Amniotic epithelial cell (primary cell): ENCODE measurements at regions not wholly inside any gene's neighbourhood (a gene's known extent, or its start where the extent isn't known, plus 50 kb on each side); places are given as distances from the start of the nearest gene placed in this dataset.

Source experiments
- DNase-seq: peaks from one replicate; pipeline ENCODE4 v3.0.0-alpha.2; 2010; ENCODE audit warnings: low read depth

GRCh38 chr14:22097586-22098292 lies 424.1 kb upstream of the OR4E1 start:
- no peak for DNase-seq

- peak; percentile 25 for DNase-seq
Observed at GRCh38 chr14:22097072-22097471, 423.5 kb upstream of the OR4E1 start.

GRCh38 chr14:22096514-22096895 lies 422.9 kb upstream of the OR4E1 start:
- no peak for DNase-seq

- no peak for DNase-seq
Observed at GRCh38 chr14:22095860-22096513, 422.4 kb upstream of the OR4E1 start.

- DNase-seq = no peak
Observed at GRCh38 chr14:22089940-22090339, 416.3 kb upstream of the OR4E1 start.

- peak; percentile 14 for DNase-seq
Observed at GRCh38 chr14:22088614-22089342, 415.2 kb upstream of the OR4E1 start.

GRCh38 chr14:22086131-22086530 lies 412.5 kb upstream of the OR4E1 start:
- DNase-seq = no peak

- DNase-seq = peak; percentile 56
Observed at GRCh38 chr14:22084393-22085281, 411.0 kb upstream of the OR4E1 start.

- DNase-seq = no peak
Observed at GRCh38 chr14:22081337-22081736, 407.7 kb upstream of the OR4E1 start.

GRCh38 chr14:22079766-22080165 lies 406.1 kb upstream of the OR4E1 start:
- no peak for DNase-seq

- no peak for DNase-seq
Observed at GRCh38 chr14:22073801-22074200, 400.2 kb upstream of the OR4E1 start.

- no peak for DNase-seq
Observed at GRCh38 chr14:22071006-22071405, 397.4 kb upstream of the OR4E1 start.

- DNase-seq = no peak
Observed at GRCh38 chr14:22070119-22070982, 396.7 kb upstream of the OR4E1 start.

- no peak for DNase-seq
Observed at GRCh38 chr14:22065347-22065746, 391.7 kb upstream of the OR4E1 start.

GRCh38 chr14:22059201-22059600 lies 385.6 kb upstream of the OR4E1 start:
- DNase-seq = no peak

- DNase-seq = no peak
Observed at GRCh38 chr14:22052795-22053194, 379.2 kb upstream of the OR4E1 start.

- peak; percentile 9 for DNase-seq
Observed at GRCh38 chr14:22047115-22047514, 373.5 kb upstream of the OR4E1 start.

- DNase-seq = no peak
Observed at GRCh38 chr14:22046063-22046462, 372.4 kb upstream of the OR4E1 start.

GRCh38 chr14:22044193-22044592 lies 370.6 kb upstream of the OR4E1 start:
- DNase-seq = no peak

- DNase-seq = no peak
Observed at GRCh38 chr14:22040781-22041125, 367.1 kb upstream of the OR4E1 start.
